SK-N-MC (cell line): ENCODE measurements at regions not wholly inside any gene's neighbourhood (a gene's known extent, or its start where the extent isn't known, plus 50 kb on each side); places are given as distances from the start of the nearest gene placed in this dataset.
"Not testable (repeated sequence)": the region's sequence is repeated elsewhere in the genome, so short reads cannot be mapped to it uniquely, and the experiment has no call there.

Experiments
- EZH2 ChIP-seq: fragments of 200-600 bp; sonication (generic); IDR thresholded peaks from one replicate; pipeline ENCODE4 v1.6.1; 2017; ENCODE audit warnings: antibody characterized with exemption
- POLR2AphosphoS5 ChIP-seq: IDR thresholded peaks from 2 replicates; pipeline ENCODE4 v1.6.1; 2012; ENCODE audit warnings: mild to moderate bottlenecking, low read depth, low read length, borderline replicate concordance

- TF ChIP-seq EZH2, POLR2AphosphoS5: not testable (repeated sequence)
Measured at GRCh38 chr19:5241896-5242295, 98.7 kb downstream of the PTPRS start.
